ENCODE measurements at regions not wholly inside any gene's neighbourhood (a gene's known extent, or its start where the extent isn't known, plus 50 kb on each side); places are given as distances from the start of the nearest gene placed in this dataset.

GRCh38 chr4:58163156-58163555 is 1053.0 kb upstream of the IGFBP7 start:
- WGBS (ENCODE audit: extremely low coverage, insufficient coverage, low lambda C conversion rate): no CpG with 5 or more reads among the region's 2 CpGs

GRCh38 chr4:58149404-58150085 is 1039.4 kb upstream of the IGFBP7 start:
- no peaks in the 10 kb centered on the region for H3K27me3 ChIP-seq (ENCODE audit: insufficient read depth, low read length, poor library complexity)
- H3K79me1 ChIP-seq (ENCODE audit: low read length): no peaks in the 10 kb centered on the region
- no peak overlapping the region for H4K5ac ChIP-seq (ENCODE audit: low read length)
- no peak overlapping the region for H3K27ac ChIP-seq (ENCODE audit: low read depth, low read length)
- no CpG with 5 or more reads among the region's 17 CpGs for WGBS (ENCODE audit: extremely low coverage, insufficient coverage, low lambda C conversion rate)
- DNase-seq: no peak
- H3K56ac ChIP-seq (ENCODE audit: low read length): no peak overlapping the region
- H2BK15ac ChIP-seq (replicated peaks; ENCODE audit: low read depth): no peak overlapping the region
- no peak overlapping the region for H2BK120ac ChIP-seq (ENCODE audit: low read depth, low read length)
- no peak overlapping the region for H2BK5ac ChIP-seq (ENCODE audit: low read length)
- no peak overlapping the region for H4K8ac ChIP-seq (ENCODE audit: low read depth, low read length)
- H3K4me2 ChIP-seq (ENCODE audit: low read length): no peak overlapping the region
- H3K79me2 ChIP-seq (ENCODE audit: control insufficient read depth, insufficient read depth, low read length): no peaks in the 10 kb centered on the region
- H3K4ac ChIP-seq (ENCODE audit: low read depth, low read length): no peak overlapping the region
- no peak overlapping the region for H2AK5ac ChIP-seq (ENCODE audit: low read length)
- H3K23ac ChIP-seq (ENCODE audit: low read length): no peak overlapping the region
- no peak overlapping the region for H3K9ac ChIP-seq (ENCODE audit: low read length)
- no peak overlapping the region for H3K18ac ChIP-seq (ENCODE audit: low read length)
- no peak overlapping the region for H3K4me3 ChIP-seq (ENCODE audit: low read length)
- H3K4me1 ChIP-seq (ENCODE audit: control insufficient read depth, low read depth, low read length): no peaks in the 10 kb centered on the region
- H3K36me3 ChIP-seq (ENCODE audit: control insufficient read depth, insufficient read depth, low read length): no peaks in the 10 kb centered on the region

More at GRCh38 chr4:58163156-58163555, 1053.0 kb upstream of the IGFBP7 start:
- Histone ChIP-seq H3K79me1 (ENCODE audit: low read length) (no peaks in the 10 kb centered on the region), H3K79me2 (ENCODE audit: control insufficient read depth, insufficient read depth, low read length) (no peaks in the 10 kb centered on the region), H4K5ac (ENCODE audit: low read length) (no peak overlapping the region), H2BK120ac (ENCODE audit: low read depth, low read length) (no peak overlapping the region), H3K4me2 (ENCODE audit: low read length) (no peak overlapping the region), H4K8ac (ENCODE audit: low read depth, low read length) (no peak overlapping the region), H2AK5ac (ENCODE audit: low read length) (no peak overlapping the region), H2BK5ac (ENCODE audit: low read length) (no peak overlapping the region), H3K27ac (ENCODE audit: low read depth, low read length) (no peak overlapping the region), H3K4me1 (ENCODE audit: control insufficient read depth, low read depth, low read length) (no peaks in the 10 kb centered on the region), H3K4ac (ENCODE audit: low read depth, low read length) (no peak overlapping the region), H3K27me3 (ENCODE audit: insufficient read depth, low read length, poor library complexity) (no peaks in the 10 kb centered on the region), H3K4me3 (ENCODE audit: low read length) (no peak overlapping the region), H3K18ac (ENCODE audit: low read length) (no peak overlapping the region), H2BK15ac (replicated peaks; ENCODE audit: low read depth) (no peak overlapping the region), H3K36me3 (ENCODE audit: control insufficient read depth, insufficient read depth, low read length) (no peaks in the 10 kb centered on the region), H3K9ac (ENCODE audit: low read length) (no peak overlapping the region), H3K23ac (ENCODE audit: low read length) (no peak overlapping the region), H3K56ac (ENCODE audit: low read length) (no peak overlapping the region)
- no peak for DNase-seq

- no peak overlapping the region for H4K8ac ChIP-seq (ENCODE audit: low read depth, low read length)
- no peaks in the 10 kb centered on the region for H3K79me1 ChIP-seq (ENCODE audit: low read length)
- H2BK5ac ChIP-seq (ENCODE audit: low read length): no peak overlapping the region
- no peak overlapping the region for H3K9ac ChIP-seq (ENCODE audit: low read length)
- H3K56ac ChIP-seq (ENCODE audit: low read length): no peak overlapping the region
- no peak overlapping the region for H2AK5ac ChIP-seq (ENCODE audit: low read length)
- no CpG with 5 or more reads among the region's 1 CpG for WGBS (ENCODE audit: extremely low coverage, insufficient coverage, low lambda C conversion rate)
- H2BK120ac ChIP-seq (ENCODE audit: low read depth, low read length): no peak overlapping the region
- H3K4ac ChIP-seq (ENCODE audit: low read depth, low read length): no peak overlapping the region
- no peak overlapping the region for H4K5ac ChIP-seq (ENCODE audit: low read length)
- H3K4me3 ChIP-seq (ENCODE audit: low read length): no peak overlapping the region
- DNase-seq: no peak
- H3K4me2 ChIP-seq (ENCODE audit: low read length): no peak overlapping the region
- H3K36me3 ChIP-seq (ENCODE audit: control insufficient read depth, insufficient read depth, low read length): no peaks in the 10 kb centered on the region
- H3K4me1 ChIP-seq (ENCODE audit: control insufficient read depth, low read depth, low read length): no peaks in the 10 kb centered on the region
- H3K18ac ChIP-seq (ENCODE audit: low read length): no peak overlapping the region
- H3K27me3 ChIP-seq (ENCODE audit: insufficient read depth, low read length, poor library complexity): no peaks in the 10 kb centered on the region
- H3K79me2 ChIP-seq (ENCODE audit: control insufficient read depth, insufficient read depth, low read length): no peaks in the 10 kb centered on the region
- H2BK15ac ChIP-seq (replicated peaks; ENCODE audit: low read depth): no peak overlapping the region
- H3K23ac ChIP-seq (ENCODE audit: low read length): no peak overlapping the region
- H3K27ac ChIP-seq (ENCODE audit: low read depth, low read length): no peak overlapping the region
Measured at GRCh38 chr4:58144721-58145120, 1034.5 kb upstream of the IGFBP7 start.

- WGBS (ENCODE audit: extremely low coverage, insufficient coverage, low lambda C conversion rate): no CpG with 5 or more reads among the region's 3 CpGs
- H3K79me2 ChIP-seq (ENCODE audit: control insufficient read depth, insufficient read depth, low read length): no peaks in the 10 kb centered on the region
Measured at GRCh38 chr4:58138786-58139668, 1028.8 kb upstream of the IGFBP7 start.

GRCh38 chr4:58136604-58137003 is 1026.4 kb upstream of the IGFBP7 start:
- Histone ChIP-seq H3K56ac (ENCODE audit: low read length) (no peak overlapping the region), H3K18ac (ENCODE audit: low read length) (no peak overlapping the region), H2BK15ac (replicated peaks; ENCODE audit: low read depth) (no peak overlapping the region), H2BK5ac (ENCODE audit: low read length) (no peak overlapping the region), H4K8ac (ENCODE audit: low read depth, low read length) (no peak overlapping the region), H3K4me1 (ENCODE audit: control insufficient read depth, low read depth, low read length) (no peaks in the 10 kb centered on the region), H3K23ac (ENCODE audit: low read length) (no peak overlapping the region), H2AK5ac (ENCODE audit: low read length) (no peak overlapping the region), H3K36me3 (ENCODE audit: control insufficient read depth, insufficient read depth, low read length) (no peaks in the 10 kb centered on the region), H4K5ac (ENCODE audit: low read length) (no peak overlapping the region), H3K27ac (ENCODE audit: low read depth, low read length) (no peak overlapping the region), H3K79me2 (ENCODE audit: control insufficient read depth, insufficient read depth, low read length) (no peaks in the 10 kb centered on the region), H3K9ac (ENCODE audit: low read length) (no peak overlapping the region), H3K4ac (ENCODE audit: low read depth, low read length) (no peak overlapping the region), H3K79me1 (ENCODE audit: low read length) (no peaks in the 10 kb centered on the region), H2BK120ac (ENCODE audit: low read depth, low read length) (no peak overlapping the region), H3K4me2 (ENCODE audit: low read length) (no peak overlapping the region), H3K27me3 (ENCODE audit: insufficient read depth, low read length, poor library complexity) (no peaks in the 10 kb centered on the region), H3K4me3 (ENCODE audit: low read length) (no peak overlapping the region)
- DNase-seq: no peak
- no CpG with 5 or more reads among the region's 5 CpGs for WGBS (ENCODE audit: extremely low coverage, insufficient coverage, low lambda C conversion rate)

More at GRCh38 chr4:58138786-58139668, 1028.8 kb upstream of the IGFBP7 start:
- Histone ChIP-seq H2BK5ac (ENCODE audit: low read length) (no peak overlapping the region), H3K4ac (ENCODE audit: low read depth, low read length) (no peak overlapping the region), H4K8ac (ENCODE audit: low read depth, low read length) (no peak overlapping the region), H2AK5ac (ENCODE audit: low read length) (no peak overlapping the region), H2BK15ac (replicated peaks; ENCODE audit: low read depth) (no peak overlapping the region), H3K23ac (ENCODE audit: low read length) (no peak overlapping the region), H3K27me3 (ENCODE audit: insufficient read depth, low read length, poor library complexity) (no peaks in the 10 kb centered on the region), H2BK120ac (ENCODE audit: low read depth, low read length) (no peak overlapping the region), H3K79me1 (ENCODE audit: low read length) (no peaks in the 10 kb centered on the region), H3K27ac (ENCODE audit: low read depth, low read length) (no peak overlapping the region), H3K18ac (ENCODE audit: low read length) (no peak overlapping the region), H3K4me3 (ENCODE audit: low read length) (no peak overlapping the region), H3K56ac (ENCODE audit: low read length) (no peak overlapping the region), H3K4me2 (ENCODE audit: low read length) (no peak overlapping the region), H3K36me3 (ENCODE audit: control insufficient read depth, insufficient read depth, low read length) (no peaks in the 10 kb centered on the region), H3K9ac (ENCODE audit: low read length) (no peak overlapping the region), H4K5ac (ENCODE audit: low read length) (no peak overlapping the region), H3K4me1 (ENCODE audit: control insufficient read depth, low read depth, low read length) (no peaks in the 10 kb centered on the region)
- DNase-seq: no peak

All from mesendoderm (in vitro differentiated cells).